GM18505 (cell line): ENCODE measurements at regions not wholly inside any gene's neighbourhood (a gene's known extent, or its start where the extent isn't known, plus 50 kb on each side); places are given as distances from the start of the nearest gene placed in this dataset.
A peak's percentile ranks its signal among the peaks of the same experiment; 100 is the strongest.
"Not testable (repeated sequence)": the region's sequence is repeated elsewhere in the genome, so short reads cannot be mapped to it uniquely, and the experiment has no call there.

ENCODE experiments used
- ATAC-seq: cut with Tn5 transposase; IDR thresholded peaks from one replicate; pipeline ENCODE4 v1.9.1; 2021; ENCODE audit not compliant: unreplicated experiment
- POLR2A ChIP-seq: IDR thresholded peaks from 4 replicates; pipeline ENCODE4 v1.6.1; 2011; ENCODE audit warnings: borderline replicate concordance; ENCODE audit not compliant: insufficient read depth, insufficient read length; ENCODE audit errors: extremely low read depth

GRCh38 chr3:104044002-104044401, 1322.7 kb upstream of the ALCAM start:
- ATAC-seq = no peak
- no peak for TF ChIP-seq POLR2A

DNA sequence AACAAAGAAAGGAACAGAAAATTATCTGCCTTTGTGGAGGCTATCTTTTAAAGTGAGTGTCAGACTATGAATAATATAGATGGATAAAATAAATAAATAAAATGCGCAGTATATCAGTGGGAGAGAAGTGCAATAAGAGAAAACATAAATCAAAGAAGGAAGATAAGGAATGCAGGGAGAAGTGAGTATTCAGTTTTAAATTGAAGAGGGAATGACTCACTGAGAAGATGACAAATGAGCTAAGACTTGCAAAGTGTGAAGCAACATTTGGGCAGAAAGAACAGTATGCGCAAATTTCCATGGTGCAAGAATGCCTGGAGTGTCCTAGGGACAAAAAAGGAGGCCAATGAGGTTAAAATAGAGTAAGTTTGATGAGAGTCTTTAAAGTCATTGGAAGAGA, 1300.1 kb upstream of the ALCAM start:
- ATAC-seq = no peak
- TF ChIP-seq POLR2A = no peak

DNA sequence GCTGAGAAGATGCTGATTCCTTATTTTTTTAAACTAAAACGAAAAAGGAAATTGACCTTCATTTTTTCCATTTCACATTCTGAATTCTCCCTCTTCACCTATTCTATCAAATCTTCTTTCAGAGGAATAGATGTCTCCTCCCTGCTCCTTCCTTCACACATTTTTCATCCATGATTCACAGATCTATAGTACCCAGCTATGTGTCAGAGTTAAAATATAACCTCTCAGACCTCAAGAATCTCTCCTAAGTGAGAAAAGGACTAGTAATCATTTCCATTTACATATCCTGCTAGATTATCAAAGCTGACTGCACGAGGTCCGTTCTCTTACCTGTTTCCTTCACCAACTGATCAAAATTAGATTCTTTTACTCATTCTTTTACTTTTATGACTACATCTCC, 1297.6 kb upstream of the ALCAM start:
- no peak for TF ChIP-seq POLR2A
- no peak for ATAC-seq

DNA sequence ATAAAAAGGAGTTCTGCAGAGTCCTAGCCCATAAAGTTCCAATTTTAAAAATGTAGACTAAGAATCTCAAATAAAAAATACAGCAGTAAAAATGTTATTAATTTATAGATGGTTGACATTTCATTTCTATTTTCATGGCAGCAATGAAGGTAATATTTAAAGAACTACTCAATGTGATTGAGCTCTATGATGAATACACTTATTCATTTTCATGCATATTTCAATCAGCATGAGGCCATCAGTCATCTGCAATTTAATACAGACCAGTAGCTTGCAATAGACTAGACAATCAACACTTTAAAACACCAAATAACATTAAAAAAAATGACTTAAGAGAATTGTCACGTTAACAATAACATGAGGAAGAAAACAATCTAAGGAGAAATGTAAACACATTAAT, 1295.8 kb upstream of the ALCAM start:
- no peak for ATAC-seq
- no peak for TF ChIP-seq POLR2A

DNA sequence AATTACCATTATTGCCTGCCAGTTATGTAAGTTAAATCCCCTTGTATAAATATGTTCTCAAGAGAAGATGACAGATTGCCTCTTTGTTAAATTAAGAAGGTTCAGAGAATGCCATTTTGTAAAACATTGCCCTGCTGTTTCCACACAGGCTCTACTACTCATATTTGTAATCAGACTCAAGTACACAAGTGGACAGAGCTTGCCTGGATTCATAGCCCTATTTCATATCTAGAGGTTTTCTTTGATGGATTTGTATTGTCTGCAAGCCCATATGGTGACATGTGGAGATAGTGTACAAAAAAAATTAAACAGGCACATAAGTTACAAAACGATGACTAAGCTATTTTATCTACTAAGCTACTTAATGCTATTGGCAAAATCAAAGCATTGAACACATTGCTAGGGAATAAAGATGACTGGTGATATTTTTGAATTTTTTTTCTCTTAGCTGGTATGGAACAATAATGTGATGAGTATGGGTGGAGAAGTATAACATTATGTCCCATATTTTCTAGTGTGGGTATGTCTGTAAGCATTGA, 1286.6 kb upstream of the ALCAM start:
- TF ChIP-seq POLR2A = no peak
- ATAC-seq = no peak

GRCh38 chr3:104088738-104089137, 1278.0 kb upstream of the ALCAM start:
- no peak for ATAC-seq
- no peak for TF ChIP-seq POLR2A

DNA sequence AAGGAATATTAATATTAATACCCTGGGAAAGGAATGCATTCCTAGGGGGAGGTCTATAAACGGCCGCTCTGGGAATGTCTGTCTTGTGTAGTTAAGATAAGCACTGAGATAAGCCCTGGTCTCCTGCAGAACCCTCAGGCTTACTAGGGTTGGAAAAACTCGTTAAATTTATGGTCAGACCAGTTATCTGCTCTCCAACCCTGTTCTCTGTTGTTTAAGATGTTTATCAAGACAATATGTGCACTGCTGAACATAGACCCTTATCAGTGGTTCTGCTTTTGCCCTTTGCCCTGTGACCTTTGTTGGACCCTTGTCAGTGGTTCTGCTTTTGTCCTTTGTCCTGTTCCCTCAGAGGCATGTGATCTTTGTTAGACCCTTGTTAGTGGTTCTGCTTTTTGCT, 1276.7 kb upstream of the ALCAM start:
- not testable (repeated sequence) for ATAC-seq

GRCh38 chr3:104101736-104102135, 1265.0 kb upstream of the ALCAM start:
- no peak for ATAC-seq
- TF ChIP-seq POLR2A = no peak

DNA sequence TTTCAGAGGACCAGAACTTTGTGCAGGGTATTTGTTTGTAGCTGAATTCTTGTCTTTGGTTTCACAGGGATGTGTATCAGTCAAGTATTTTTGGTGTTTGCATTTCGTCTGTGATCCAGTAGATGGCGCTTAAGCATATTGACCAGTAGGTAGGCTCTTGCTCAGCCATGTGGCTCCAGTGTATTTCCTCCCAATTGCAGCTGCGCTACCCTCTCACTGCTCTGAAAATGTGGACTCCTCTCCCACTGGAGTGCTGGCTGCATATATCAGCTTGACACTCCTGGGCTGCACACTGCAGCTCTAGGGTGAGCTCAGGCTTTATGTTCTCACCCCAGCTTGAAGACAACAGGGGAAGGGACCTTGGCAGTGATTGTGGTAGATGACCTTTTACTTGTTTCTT, 1264.3 kb upstream of the ALCAM start:
- ATAC-seq = peak; percentile 93

GRCh38 chr3:104106276-104106675, 1260.4 kb upstream of the ALCAM start:
- no peak for ATAC-seq
- TF ChIP-seq POLR2A = no peak

More for the DNA sequence above, 1264.3 kb upstream of the ALCAM start:
- no peak for TF ChIP-seq POLR2A

DNA sequence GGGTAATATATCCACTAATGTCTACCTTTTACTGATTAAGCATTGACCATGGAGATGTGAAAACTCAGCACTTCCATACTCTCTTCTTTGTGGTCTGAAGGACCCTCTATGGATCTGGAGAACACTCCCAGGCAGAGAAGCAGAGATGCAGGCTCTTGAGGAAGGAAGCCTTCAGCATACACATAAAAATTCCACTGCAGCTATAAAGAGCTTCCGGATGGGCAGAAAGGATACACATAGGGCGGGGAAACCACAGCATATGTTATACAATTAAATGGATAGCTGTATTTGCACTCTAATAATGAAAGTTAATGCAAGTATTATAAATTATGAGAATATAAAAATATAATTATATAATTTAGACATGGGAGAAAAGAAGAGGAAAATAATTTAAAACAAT, 1258.2 kb upstream of the ALCAM start:
- ATAC-seq = no peak
- TF ChIP-seq POLR2A = no peak

DNA sequence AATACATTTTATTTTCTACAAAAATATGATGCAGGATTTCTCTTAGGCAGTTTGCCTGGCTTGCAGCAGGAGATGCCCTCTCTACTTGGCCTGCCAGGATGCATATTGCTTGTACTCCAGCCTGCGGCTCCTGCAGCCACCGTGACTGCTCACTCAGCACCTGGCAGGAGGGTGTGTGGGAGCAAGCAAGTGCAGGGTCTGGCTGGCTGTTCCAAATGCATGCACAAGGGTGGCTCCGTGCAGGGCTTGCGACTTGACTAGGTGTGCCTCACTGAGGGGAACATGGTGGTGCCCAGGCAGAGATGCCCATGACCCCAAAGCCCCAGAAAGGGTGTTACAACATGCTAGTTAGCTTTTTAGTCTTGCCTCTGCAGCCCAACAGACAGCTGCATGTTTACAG, 1240.2 kb upstream of the ALCAM start:
- no peak for TF ChIP-seq POLR2A
- ATAC-seq = no peak

GRCh38 chr3:104126864-104127553, 1239.7 kb upstream of the ALCAM start:
- ATAC-seq = no peak
- no peak for TF ChIP-seq POLR2A

- no peak for TF ChIP-seq POLR2A
- no peak for ATAC-seq
These were observed 1238.9 kb upstream of the ALCAM start for GRCh38 chr3:104127830-104128229.
